GM15510 (cell line): ENCODE measurements at regions not wholly inside any gene's neighbourhood (a gene's known extent, or its start where the extent isn't known, plus 50 kb on each side); places are given as distances from the start of the nearest gene placed in this dataset.

Source experiments
- POLR2A ChIP-seq: IDR thresholded peaks from 3 replicates; pipeline ENCODE4 v1.6.1; 2011; ENCODE audit warnings: borderline replicate concordance; ENCODE audit not compliant: insufficient read length; ENCODE audit errors: extremely low read depth

DNA sequence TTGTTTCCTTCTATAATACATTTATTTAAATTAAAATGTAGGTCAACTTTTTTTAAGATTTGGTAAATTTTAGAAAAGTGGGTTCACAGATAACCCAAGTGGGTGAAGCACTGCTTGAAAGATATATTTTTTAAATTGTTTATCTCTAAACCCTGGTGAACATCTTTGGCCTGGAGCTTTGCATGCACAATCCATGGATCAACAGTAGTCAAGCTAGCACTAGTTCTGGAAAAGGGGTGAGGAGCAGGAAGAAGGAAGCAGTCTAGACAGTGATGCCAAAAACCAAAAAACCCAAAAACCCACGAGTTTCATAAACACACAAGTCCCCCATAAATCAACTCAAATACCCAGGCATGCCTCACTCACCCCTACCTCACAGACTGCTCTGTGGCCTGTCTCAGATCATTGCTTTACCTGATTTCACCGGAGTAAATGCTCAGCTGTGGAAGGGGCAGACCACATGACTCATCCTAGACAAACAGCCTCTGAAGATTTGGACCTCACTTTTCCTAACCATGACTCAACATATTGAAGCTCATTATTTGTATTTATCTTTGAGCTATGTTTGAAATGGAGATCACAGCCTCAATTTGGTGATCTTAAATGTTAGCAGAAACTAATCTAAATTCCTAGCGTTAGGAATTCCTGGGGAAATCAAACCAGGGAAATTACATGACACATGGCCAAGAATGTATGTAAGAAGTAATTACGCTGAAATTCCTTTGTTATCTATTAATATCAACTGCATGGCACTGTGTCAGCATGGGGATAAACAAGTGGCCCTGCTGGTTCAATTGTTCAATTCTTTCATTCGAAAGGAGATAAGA, 149.6 kb downstream of the ZNF608 start:
- TF ChIP-seq POLR2A = no peak

DNA sequence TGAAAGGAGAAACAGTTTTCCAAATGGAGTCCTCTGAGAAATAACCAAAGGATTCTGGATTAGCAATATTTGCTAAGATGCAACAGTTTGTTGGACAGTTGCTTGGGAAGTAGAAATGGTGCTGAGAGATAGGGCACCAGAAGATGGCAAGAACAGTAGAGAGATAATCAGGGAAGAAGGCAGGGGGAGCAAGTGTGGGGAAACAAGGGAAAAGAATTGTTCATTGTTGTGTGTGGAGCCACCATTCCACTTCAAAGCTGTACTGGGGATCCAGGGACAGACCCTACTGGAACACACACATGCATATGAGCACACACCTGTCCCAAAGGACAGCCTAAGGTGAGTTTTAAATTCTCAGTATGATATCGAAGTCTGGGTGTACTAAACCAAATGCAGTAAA, 152.5 kb downstream of the ZNF608 start:
- TF ChIP-seq POLR2A = no peak

DNA sequence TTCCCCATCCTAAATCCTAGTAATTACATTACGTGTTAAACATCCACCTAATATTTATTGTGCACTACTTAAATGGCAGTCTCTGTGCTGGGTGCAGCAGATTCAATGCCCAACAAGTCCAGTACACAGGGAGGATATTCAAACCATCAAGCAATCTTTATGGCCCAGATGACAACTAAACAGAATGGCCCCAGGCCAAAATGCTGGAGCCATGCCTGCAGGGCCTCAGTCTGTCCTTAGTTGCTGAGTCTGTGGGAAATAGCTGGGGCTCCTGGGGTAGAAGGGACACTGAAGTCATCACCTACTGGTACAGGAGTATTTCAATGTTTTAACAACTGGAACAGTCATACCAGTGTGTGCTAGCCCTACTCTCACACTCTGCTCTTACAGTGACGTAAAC, 153.5 kb downstream of the ZNF608 start:
- no peak for TF ChIP-seq POLR2A

DNA sequence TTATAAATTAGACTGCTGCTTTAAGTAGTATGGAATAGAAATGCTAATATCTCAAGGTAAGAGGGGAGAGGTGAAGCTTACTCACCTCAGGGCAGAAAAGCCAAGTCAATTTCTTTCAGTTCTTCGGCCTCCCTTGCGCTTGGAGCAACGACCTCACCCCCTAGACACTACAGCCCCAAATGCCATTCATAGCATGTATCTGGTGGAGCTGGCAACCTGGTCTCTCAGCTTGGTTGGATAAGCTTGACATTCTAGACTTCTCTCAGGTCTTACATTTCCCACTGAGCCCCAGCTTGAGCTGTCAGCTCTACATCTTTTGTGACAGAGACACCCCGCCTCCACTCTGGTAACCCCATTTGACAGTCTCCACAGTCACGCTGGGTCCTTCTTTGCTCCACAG, 154.9 kb downstream of the ZNF608 start:
- TF ChIP-seq POLR2A = no peak

DNA sequence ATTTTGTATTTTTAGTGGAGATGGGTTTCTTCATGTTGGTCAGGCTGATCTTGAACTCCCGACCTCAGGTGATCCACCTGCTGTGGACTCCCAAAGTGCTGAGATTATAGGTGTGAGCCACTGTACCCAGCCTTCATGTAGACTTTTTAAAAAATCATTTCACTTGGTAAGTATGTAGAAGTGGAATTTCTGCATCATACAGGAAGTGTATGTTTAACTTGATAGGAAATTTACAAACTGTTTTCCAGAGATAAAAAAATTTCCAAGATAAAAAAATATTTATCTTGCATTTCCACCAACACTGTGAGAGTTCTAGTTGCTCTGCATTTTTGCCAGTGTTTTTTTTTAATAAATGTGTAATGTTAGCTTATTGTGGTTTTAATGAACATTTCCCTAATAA, 155.8 kb downstream of the ZNF608 start:
- TF ChIP-seq POLR2A = no peak

DNA sequence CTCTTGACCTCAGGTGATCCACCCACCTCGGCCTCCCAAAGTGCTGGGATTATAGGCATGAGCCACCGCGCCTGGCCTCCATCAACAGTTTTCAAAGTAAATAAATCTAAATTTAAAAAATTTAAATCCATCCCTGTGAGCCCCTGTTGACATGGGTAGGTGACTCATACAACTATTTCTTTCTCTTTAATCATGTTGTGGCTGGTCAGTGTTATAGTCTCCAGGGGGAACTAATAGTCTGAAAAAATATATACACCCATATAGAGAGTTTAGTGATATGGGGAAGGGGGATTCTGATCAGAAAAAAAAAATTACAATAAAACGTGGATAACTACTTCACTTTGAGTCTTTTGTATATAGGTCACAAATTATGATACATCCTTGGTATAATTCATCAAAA, 159.2 kb downstream of the ZNF608 start:
- no peak for TF ChIP-seq POLR2A

DNA sequence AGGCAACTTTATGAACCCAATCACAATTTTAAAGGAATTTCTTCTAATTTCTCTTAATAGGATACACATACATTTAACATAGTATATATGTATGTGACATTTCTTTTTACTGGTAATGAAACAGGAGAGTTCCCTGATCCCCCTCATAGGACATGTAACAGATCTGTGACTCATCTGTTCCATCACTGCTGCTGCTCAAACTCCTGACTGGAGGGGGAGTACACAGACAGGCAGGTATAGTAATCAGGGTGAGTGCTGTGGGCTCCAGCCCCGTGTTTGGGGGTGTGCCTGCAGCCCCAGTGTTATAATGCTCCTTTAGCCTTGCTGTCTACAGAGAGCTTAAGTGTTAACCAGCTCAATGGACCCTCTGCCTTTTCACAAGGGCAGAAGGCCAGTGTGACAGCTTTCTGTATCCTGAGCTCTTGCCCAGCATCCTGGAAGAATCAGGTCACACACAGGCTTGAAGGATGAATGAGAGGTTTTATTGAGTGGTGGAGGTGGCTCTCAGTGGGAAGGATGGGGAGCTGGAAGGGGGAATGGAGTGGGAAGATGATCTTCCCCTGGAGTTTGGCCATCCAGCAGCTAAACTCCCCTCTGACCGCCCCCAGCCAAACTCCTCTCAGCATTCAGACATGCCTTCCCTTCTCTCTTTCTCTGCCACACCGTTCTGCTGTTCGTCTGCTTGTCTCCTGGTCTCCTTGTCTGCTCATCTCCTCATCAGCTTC, 161.3 kb downstream of the ZNF608 start:
- TF ChIP-seq POLR2A = no peak

DNA sequence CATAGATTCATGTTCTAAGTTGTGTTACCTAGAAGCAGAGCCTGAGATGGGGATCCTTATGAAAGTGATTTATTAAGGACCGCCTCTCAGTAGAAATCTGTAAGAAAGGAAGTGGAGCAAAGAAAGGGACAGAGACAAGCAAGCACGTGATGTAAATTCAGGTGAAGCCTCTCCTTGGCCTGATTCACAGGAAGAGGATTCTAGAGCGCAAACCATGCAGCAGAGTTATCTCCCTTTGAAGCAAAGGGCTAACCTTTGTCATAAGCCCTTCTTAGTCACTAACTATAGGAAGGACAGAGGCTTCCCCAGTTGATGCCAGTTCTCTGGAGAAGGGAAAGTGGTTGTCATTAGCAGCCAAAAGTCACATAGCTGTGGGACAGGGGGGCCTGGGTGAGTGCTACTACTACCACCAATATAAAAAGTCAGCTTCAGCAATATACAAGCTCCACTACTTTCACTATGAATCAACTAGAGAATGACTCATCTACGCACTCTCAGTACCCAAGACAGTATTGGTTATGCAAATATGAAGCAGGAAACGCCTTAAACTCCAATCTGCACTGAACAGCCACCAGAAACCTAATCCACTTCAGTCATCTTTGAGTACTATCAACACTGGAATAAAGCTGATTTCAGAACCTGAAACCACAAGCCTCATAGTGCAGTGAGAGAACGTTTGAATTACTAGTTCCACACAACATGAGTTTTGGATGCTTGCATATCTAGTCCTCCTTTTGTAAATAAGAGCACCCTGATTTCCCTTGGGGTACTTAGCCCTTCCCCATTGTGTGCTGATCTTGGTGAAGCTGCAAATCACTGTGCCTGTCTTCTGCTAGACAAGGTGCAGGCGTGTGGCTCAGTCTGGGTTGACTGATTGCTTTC, 162.7 kb downstream of the ZNF608 start:
- TF ChIP-seq POLR2A = no peak

DNA sequence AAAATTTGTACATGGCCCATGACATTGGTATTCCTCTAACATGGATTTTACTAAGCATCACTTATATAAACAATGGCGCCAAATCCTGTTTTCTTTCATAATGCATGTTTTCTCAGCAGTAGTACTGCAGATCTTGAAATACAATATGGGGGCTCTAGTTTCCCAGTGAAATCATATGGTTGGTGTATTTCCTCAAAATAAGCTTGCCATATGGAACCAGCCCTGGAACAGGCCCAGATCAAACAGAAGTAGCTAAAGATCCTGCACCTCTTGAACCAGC, 163.9 kb downstream of the ZNF608 start:
- no peak for TF ChIP-seq POLR2A

DNA sequence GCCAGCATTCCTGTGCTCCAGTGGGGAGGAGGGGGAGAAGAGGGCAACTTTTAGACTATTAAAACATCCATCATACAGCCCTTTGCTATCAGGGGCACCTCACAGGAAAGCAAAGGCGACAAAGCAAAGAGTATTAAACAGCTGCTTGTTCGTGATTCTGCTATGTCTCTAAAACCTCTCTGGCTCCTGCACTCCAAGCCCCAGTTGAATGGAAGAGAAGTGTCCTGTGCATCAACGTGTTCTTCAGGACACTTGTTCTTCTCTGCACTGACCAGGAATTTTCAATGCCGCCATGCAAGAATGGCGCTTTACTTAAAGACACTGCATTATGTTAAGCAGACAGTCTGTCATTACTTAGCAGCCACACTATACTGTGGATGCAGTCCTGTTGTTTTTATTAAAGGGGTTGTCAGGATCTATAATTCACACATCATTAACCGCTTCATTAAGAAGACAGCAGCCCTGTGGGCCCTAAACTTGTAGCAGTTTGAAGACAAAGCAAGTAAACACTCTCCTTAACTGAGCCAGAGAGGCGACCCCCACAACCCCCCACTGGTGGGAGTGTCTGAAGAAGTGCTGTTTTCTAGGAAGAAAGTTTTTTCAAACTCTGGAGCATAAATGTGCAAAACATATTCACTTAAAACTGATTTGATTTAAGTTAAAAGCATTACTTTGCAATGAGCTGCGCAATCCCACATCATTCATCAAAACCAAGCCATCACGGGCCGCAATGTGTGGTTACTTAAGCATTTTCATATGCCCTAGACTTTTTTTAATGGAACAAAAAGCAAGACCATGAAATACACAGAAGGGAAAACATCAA, 164.5 kb downstream of the ZNF608 start:
- TF ChIP-seq POLR2A = no peak

DNA sequence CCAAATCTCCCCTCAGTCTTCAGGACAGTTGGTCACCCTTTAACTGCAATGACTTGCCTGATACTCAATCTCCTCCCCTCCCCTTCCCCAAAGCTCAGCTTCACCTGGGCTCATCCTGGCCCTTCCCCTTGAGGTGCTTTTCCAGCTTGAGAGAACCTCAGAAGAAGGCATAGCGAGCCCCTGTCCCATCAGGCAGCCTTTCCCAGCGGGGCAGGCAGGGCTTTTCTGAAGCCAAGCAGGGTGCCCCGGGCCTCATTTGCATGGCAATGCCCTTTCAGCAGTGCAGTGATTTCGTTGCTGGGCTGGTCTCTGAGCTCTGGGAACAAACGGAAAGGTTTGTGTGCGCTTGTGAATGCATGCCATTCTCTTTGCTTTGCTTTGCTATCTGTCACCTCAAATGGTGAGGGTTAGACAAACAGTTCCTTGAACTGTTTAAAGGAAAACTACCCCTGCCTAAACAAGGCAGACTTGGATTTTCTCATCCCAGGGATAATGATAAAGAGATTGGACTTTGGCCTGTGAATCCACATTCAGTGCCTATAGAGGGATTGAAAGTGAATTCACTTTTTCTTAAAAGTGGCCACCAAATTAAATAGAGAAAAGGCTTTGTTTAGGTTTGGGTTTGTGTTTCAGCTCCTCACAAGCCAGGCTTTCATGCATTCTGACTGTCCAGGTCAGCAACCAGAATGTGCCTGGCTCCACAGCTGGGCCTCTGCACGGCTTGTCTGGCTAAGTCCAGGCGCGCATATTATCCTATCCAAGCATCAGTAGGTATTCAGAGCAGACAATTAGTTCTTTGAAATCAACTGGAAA, 165.3 kb downstream of the ZNF608 start:
- no peak for TF ChIP-seq POLR2A

DNA sequence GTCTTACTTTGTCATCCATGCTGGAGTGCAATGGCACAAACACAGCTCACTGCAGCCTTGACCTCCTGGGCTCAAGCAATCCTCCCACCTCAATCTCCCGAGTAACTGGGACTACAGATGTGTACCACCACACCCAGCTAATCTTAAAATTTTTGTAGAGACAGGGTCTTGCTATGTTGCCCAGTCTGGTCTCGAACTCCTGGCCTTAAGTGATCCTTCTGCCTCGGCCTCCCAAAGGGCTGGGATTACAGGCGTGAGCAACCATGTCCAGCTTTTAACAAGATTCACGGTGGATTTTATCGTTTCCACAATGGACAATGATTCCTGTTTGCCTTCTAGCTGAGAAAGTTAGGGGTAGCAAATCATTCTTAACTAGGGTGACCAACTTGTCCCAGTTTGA, 165.9 kb downstream of the ZNF608 start:
- TF ChIP-seq POLR2A = no peak

DNA sequence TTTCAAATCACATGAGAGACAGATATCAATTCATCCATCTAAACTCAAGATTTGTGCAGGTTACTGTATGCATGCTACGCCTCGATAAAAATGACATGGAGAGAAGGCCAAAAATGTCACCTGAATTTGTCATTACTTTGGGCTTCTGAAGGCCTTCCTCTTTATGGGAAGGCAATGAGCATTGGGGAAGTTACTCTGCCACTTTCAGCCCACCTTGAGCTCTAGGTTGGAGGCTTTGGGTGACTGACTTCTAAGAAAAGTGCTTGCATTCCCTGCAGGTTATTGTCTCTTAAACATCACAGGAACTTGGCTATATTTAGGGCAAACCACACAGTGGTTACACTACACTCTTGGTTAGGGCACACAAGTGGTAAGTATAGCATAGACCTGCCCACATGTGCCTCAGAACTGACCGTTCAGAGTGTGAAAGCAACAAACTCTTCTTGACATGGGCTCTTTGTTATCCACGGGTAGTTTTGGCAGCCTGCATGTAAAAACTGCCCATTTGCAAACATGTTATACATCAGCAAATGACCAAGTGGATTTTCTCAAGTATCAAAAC, 169.5 kb downstream of the ZNF608 start:
- no peak for TF ChIP-seq POLR2A

DNA sequence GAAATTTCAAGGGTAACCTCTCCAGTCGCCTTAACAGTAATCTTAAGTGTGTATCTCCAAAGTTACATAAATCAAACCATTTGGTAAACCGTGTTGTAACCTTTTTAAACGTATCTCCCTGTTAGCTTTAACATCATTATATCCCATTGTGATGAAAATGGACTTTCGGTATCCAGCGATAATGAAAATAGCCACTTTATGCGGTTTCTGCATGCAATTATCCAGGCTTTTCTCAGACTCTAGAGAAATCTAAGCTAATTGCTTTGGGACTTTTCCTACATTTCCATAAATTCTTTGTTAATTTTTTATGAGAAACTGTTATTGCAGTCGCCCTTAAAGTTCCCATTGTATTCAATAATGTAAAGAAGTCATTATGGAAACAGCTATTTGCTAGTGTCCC, 170.7 kb downstream of the ZNF608 start:
- no peak for TF ChIP-seq POLR2A
